IMR-90 (cell line): ENCODE measurements at regions not wholly inside any gene's neighbourhood (a gene's known extent, or its start where the extent isn't known, plus 50 kb on each side); places are given as distances from the start of the nearest gene placed in this dataset.

Experiments
- ATAC-seq: fragments of 200-7000 bp; cut with Tn5 transposase; 2 replicates; pipeline ENCODE4 v1.9.1; 2020; ENCODE audit warnings: low read depth, mild to moderate bottlenecking, moderate library complexity
- BruUV-seq: library from RNA; stranded (reverse); fragments of 400-500 nt; replicated peaks from 2 replicates; lab custom pipeline; 2021; lab: Mats Ljungman, UMichigan
- CTCF ChIA-PET: fragments of 300-600 bp; formaldehyde crosslinking; extraction: SDS; loops from one replicate; lab custom pipeline; 2021; ENCODE audit warnings: antibody characterized with exemption; lab: Yijun Ruan, JAX
- POLR2A ChIA-PET: fragments of 300-600 bp; sonication (Branson Sonifier 250); formaldehyde crosslinking; loops from one replicate; lab custom pipeline; 2022; ENCODE audit warnings: antibody characterized with exemption; ENCODE audit not compliant: unreplicated experiment; lab: Charles Lee
- DNase-seq: peaks from one replicate; pipeline ENCODE4 v3.0.0; 2013
- H2AFZ ChIP-seq: replicated peaks from 2 replicates; pipeline ENCODE3; 2013; ENCODE audit warnings: low read length, mild to moderate bottlenecking; ENCODE audit not compliant: poor library complexity
- H2AK5ac ChIP-seq: 2 replicates; pipeline ENCODE4 v1.6.1; 2013; ENCODE audit warnings: low read depth, low read length, inconsistent platforms
- H2AK9ac ChIP-seq: replicated peaks from 2 replicates; pipeline ENCODE3; 2013; ENCODE audit warnings: mild to moderate bottlenecking, low read depth, low read length, moderate library complexity; ENCODE audit not compliant: poor library complexity
- H2BK120ac ChIP-seq: 2 replicates; pipeline ENCODE4 v1.6.1; 2013; ENCODE audit warnings: low read depth, low read length, inconsistent platforms
- H2BK15ac ChIP-seq: 3 replicates; pipeline ENCODE4 v1.6.1; 2013; ENCODE audit warnings: low read depth, low read length, inconsistent platforms
- H2BK20ac ChIP-seq: 2 replicates; pipeline ENCODE4 v1.6.1; 2013; ENCODE audit warnings: low read depth, mild to moderate bottlenecking, inconsistent platforms, low read length, moderate library complexity
- H2BK5ac ChIP-seq: 2 replicates; pipeline ENCODE4 v1.6.1; 2013; ENCODE audit warnings: mild to moderate bottlenecking, low read depth, low read length, inconsistent platforms; ENCODE audit not compliant: poor library complexity, severe bottlenecking
- H3K14ac ChIP-seq: replicated peaks from 2 replicates; pipeline ENCODE4 v1.6.1; 2013; ENCODE audit warnings: low read depth, low read length, inconsistent platforms
- H3K18ac ChIP-seq: 2 replicates; pipeline ENCODE4 v1.6.1; 2013; ENCODE audit warnings: low read depth, low read length, control low read depth
- H3K23ac ChIP-seq: 2 replicates; pipeline ENCODE4 v1.6.1; 2013; ENCODE audit warnings: low read depth, low read length, inconsistent platforms
- H3K27ac ChIP-seq: 2 replicates; pipeline ENCODE4 v1.5.1; 2013; ENCODE audit warnings: mild to moderate bottlenecking, control low read depth, low read length; ENCODE audit not compliant: insufficient read depth
- H3K27me3 ChIP-seq: 2 replicates; pipeline ENCODE4 v1.6.1; 2013; ENCODE audit warnings: low read length; ENCODE audit not compliant: control insufficient read depth, insufficient read depth
- H3K36me3 ChIP-seq: 2 replicates; pipeline ENCODE4 v1.6.1; 2013; ENCODE audit warnings: low read length, mixed read lengths; ENCODE audit not compliant: control insufficient read depth, insufficient read depth
- H3K4ac ChIP-seq: 2 replicates; pipeline ENCODE4 v1.6.1; 2013; ENCODE audit warnings: low read depth, low read length, inconsistent platforms
- H3K4me1 ChIP-seq: 2 replicates; pipeline ENCODE4 v1.6.1; 2013; ENCODE audit warnings: low read length, mixed read lengths; ENCODE audit not compliant: control insufficient read depth, insufficient read depth
- H3K4me2 ChIP-seq: 2 replicates; pipeline ENCODE4 v1.6.1; 2013; ENCODE audit warnings: low read depth, mild to moderate bottlenecking, control low read depth, low read length, moderate library complexity
- H3K4me3 ChIP-seq: 2 replicates; pipeline ENCODE4 v1.5.1; 2013; ENCODE audit warnings: low read depth, mild to moderate bottlenecking, control low read depth, low read length, moderate library complexity; ENCODE audit not compliant: insufficient read depth
- H3K56ac ChIP-seq: 2 replicates; pipeline ENCODE4 v1.6.1; 2013; ENCODE audit warnings: low read length, inconsistent platforms; ENCODE audit not compliant: insufficient read depth; ENCODE audit errors: extremely low read depth
- H3K79me1 ChIP-seq, 2 experiments: 2 replicates each; pipeline ENCODE4 v1.6.1; 2013; ENCODE audit warnings: low read length in 2 of 2, inconsistent platforms in 1 of 2, low read depth in 1 of 2
- H3K9ac ChIP-seq: 2 replicates; pipeline ENCODE4 v1.6.1; 2013; ENCODE audit warnings: low read depth, low read length, control low read depth
- H3K9me1 ChIP-seq: 2 replicates; pipeline ENCODE4 v1.6.1; 2013; ENCODE audit warnings: low read length, inconsistent platforms; ENCODE audit not compliant: insufficient read depth
- H3K9me3 ChIP-seq: 2 replicates; pipeline ENCODE4 v1.6.1; 2013; ENCODE audit warnings: low read length; ENCODE audit not compliant: control insufficient read depth, insufficient read depth
- H4K20me1 ChIP-seq: 2 replicates; pipeline ENCODE4 v1.6.1; 2013; ENCODE audit warnings: low read length, inconsistent platforms; ENCODE audit not compliant: insufficient read depth
- H4K5ac ChIP-seq: 2 replicates; pipeline ENCODE4 v1.6.1; 2013; ENCODE audit warnings: mild to moderate bottlenecking, low read depth, low read length, control low read depth
- H4K8ac ChIP-seq, 2 experiments: 2 replicates each; pipeline ENCODE4 v1.6.1; 2013; ENCODE audit warnings: low read depth in 2 of 2, low read length in 2 of 2, control low read depth in 1 of 2, inconsistent platforms in 1 of 2
- H4K91ac ChIP-seq: 2 replicates; pipeline ENCODE4 v1.6.1; 2013; ENCODE audit warnings: low read depth, low read length, inconsistent platforms; ENCODE audit not compliant: insufficient read depth
- BHLHE40 ChIP-seq: fragments of 150-350 bp; IDR thresholded peaks from 2 replicates; pipeline ENCODE4 v1.6.1; 2016; ENCODE audit warnings: mild to moderate bottlenecking, low read depth, low read length
- CEBPB ChIP-seq: IDR thresholded peaks from 2 replicates; pipeline ENCODE4 v1.6.1; 2012; ENCODE audit warnings: low read depth, low read length, improper control_type of control experiment
- CHD1 ChIP-seq: IDR thresholded peaks from 2 replicates; pipeline ENCODE4 v1.6.1; 2012; ENCODE audit warnings: low read depth, low read length, improper control_type of control experiment
- FOS ChIP-seq: fragments of 150-350 bp; IDR thresholded peaks from 2 replicates; pipeline ENCODE4 v1.6.1; 2016; ENCODE audit warnings: low read depth, low read length
- MAFK ChIP-seq: IDR thresholded peaks from 2 replicates; pipeline ENCODE4 v1.6.1; 2012; ENCODE audit warnings: low read depth, low read length, improper control_type of control experiment
- MAZ ChIP-seq: IDR thresholded peaks from 2 replicates; pipeline ENCODE4 v1.6.1; 2012; ENCODE audit warnings: low read depth, mild to moderate bottlenecking, low read length, improper control_type of control experiment, moderate library complexity, borderline replicate concordance
- MXI1 ChIP-seq: IDR thresholded peaks from 2 replicates; pipeline ENCODE4 v1.6.1; 2012; ENCODE audit warnings: low read depth, mild to moderate bottlenecking, low read length, moderate library complexity, borderline replicate concordance
- NFE2L2 ChIP-seq: fragments of 150-350 bp; IDR thresholded peaks from 2 replicates; pipeline ENCODE4 v1.6.1; 2016; ENCODE audit warnings: low read depth, mild to moderate bottlenecking, low read length
- POLR2A ChIP-seq: IDR thresholded peaks from 2 replicates; pipeline ENCODE4 v1.6.1; 2012; ENCODE audit warnings: mild to moderate bottlenecking, low read depth, low read length
- RAD21 ChIP-seq: IDR thresholded peaks from 2 replicates; pipeline ENCODE4 v1.6.1; 2012; ENCODE audit warnings: low read length, improper control_type of control experiment
- RCOR1 ChIP-seq: IDR thresholded peaks from 2 replicates; pipeline ENCODE4 v1.6.1; 2012; ENCODE audit warnings: mild to moderate bottlenecking, low read length, improper control_type of control experiment; ENCODE audit not compliant: insufficient replicate concordance
- RFX5 ChIP-seq: IDR thresholded peaks from 2 replicates; pipeline ENCODE4 v1.8.0; 2012; ENCODE audit warnings: low read depth, mild to moderate bottlenecking, low read length, moderate library complexity
- SMC3 ChIP-seq: fragments of 150-350 bp; IDR thresholded peaks from 2 replicates; pipeline ENCODE4 v1.6.1; 2016; ENCODE audit warnings: low read depth, mild to moderate bottlenecking, antibody characterized with exemption, low read length, moderate library complexity
- USF2 ChIP-seq: fragments of 150-350 bp; IDR thresholded peaks from 2 replicates; pipeline ENCODE4 v1.6.1; 2017; ENCODE audit warnings: mild to moderate bottlenecking, antibody characterized with exemption, low read length, low read depth
- dilution Hi-C: fragments of 300-500 bp; cut with HindIII; formaldehyde crosslinking; loops from one replicate; pipeline ENCODE4 v1.14.3; 2018; ENCODE audit warnings: low sequenced_read_pairs; ENCODE audit not compliant: unreplicated experiment
- in situ Hi-C: fragments of 300-500 bp; cut with MboI; formaldehyde crosslinking; loops from 3 replicates; pipeline ENCODE4 v1.14.3; 2019; ENCODE audit warnings: low sequenced_read_pairs, inconsistent platforms, mixed read lengths
- intact Hi-C: fragments of 100-400 bp; cut with micrococcal nuclease; formaldehyde crosslinking; loops from 2 replicates; pipeline ENCODE4 v1.10.0; 2022
- TF ChIP-seq, protein P1 (sequence below): conservative IDR thresholded peaks from 2 replicates; pipeline ENCODE4 v1.5.1; 2012; ENCODE audit warnings: mild to moderate bottlenecking, low read depth, low read length, improper control_type of control experiment
- TF ChIP-seq, protein P2 (sequence below): fragments of 150-350 bp; IDR thresholded peaks from 2 replicates; pipeline ENCODE4 v1.6.1; 2016; ENCODE audit warnings: low read depth, mild to moderate bottlenecking, low read length, moderate library complexity, borderline replicate concordance

- no peak overlapping the region for H2AK9ac ChIP-seq
- ChIA-PET CTCF (no interaction called here), POLR2A (no interaction called here)
- H4K8ac ChIP-seq: no peak overlapping the region
- no peak overlapping the region for H3K18ac ChIP-seq
- H2AFZ ChIP-seq: no peak overlapping the region
- dilution Hi-C loops: no loop called here
- intact Hi-C loops: no loop called here
- no peaks in the 10 kb centered on the region for H4K20me1 ChIP-seq
- no peak overlapping the region for H3K4ac ChIP-seq
- H2BK5ac ChIP-seq: no peak overlapping the region
- BruUV-seq: no TSS peak
- no peak overlapping the region for H3K9ac ChIP-seq
- no peak overlapping the region for H3K14ac ChIP-seq
- no peaks in the 10 kb centered on the region for H3K4me1 ChIP-seq
- H2BK20ac ChIP-seq: no peak overlapping the region
- H3K4me3 ChIP-seq: no peak overlapping the region
- H3K9me1 ChIP-seq: no peaks in the 10 kb centered on the region
- no peaks in the 10 kb centered on the region for H3K27me3 ChIP-seq
- TF ChIP-seq MXI1: no peak
- TF ChIP-seq FOS: no peak
- no peak for TF ChIP-seq POLR2A
- no peak for TF ChIP-seq RCOR1
- no peak for TF ChIP-seq RFX5
- no peak for TF ChIP-seq CHD1
- TF ChIP-seq BHLHE40: no peak
- TF ChIP-seq NFE2L2: no peak
- no peak for TF ChIP-seq MAFK
- no peak for TF ChIP-seq MAZ
- TF ChIP-seq RAD21: no peak
- TF ChIP-seq, protein P1, sequence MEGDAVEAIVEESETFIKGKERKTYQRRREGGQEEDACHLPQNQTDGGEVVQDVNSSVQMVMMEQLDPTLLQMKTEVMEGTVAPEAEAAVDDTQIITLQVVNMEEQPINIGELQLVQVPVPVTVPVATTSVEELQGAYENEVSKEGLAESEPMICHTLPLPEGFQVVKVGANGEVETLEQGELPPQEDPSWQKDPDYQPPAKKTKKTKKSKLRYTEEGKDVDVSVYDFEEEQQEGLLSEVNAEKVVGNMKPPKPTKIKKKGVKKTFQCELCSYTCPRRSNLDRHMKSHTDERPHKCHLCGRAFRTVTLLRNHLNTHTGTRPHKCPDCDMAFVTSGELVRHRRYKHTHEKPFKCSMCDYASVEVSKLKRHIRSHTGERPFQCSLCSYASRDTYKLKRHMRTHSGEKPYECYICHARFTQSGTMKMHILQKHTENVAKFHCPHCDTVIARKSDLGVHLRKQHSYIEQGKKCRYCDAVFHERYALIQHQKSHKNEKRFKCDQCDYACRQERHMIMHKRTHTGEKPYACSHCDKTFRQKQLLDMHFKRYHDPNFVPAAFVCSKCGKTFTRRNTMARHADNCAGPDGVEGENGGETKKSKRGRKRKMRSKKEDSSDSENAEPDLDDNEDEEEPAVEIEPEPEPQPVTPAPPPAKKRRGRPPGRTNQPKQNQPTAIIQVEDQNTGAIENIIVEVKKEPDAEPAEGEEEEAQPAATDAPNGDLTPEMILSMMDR: no peak
- no peak for TF ChIP-seq SMC3
- TF ChIP-seq, protein P2, sequence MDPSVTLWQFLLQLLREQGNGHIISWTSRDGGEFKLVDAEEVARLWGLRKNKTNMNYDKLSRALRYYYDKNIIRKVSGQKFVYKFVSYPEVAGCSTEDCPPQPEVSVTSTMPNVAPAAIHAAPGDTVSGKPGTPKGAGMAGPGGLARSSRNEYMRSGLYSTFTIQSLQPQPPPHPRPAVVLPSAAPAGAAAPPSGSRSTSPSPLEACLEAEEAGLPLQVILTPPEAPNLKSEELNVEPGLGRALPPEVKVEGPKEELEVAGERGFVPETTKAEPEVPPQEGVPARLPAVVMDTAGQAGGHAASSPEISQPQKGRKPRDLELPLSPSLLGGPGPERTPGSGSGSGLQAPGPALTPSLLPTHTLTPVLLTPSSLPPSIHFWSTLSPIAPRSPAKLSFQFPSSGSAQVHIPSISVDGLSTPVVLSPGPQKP: no peak
- TF ChIP-seq CEBPB: no peak
- no peak for TF ChIP-seq USF2
- H3K36me3 ChIP-seq: no peaks in the 10 kb centered on the region
- no peak overlapping the region for H4K91ac ChIP-seq
- no peak overlapping the region for H3K23ac ChIP-seq
- H3K27ac ChIP-seq: no peak overlapping the region
- H4K5ac ChIP-seq: no peak overlapping the region
- H3K79me1 ChIP-seq: no peaks in the 10 kb centered on the region
- no peak overlapping the region for H2BK120ac ChIP-seq
- H3K56ac ChIP-seq: no peak overlapping the region
- DNase-seq (no peak), ATAC-seq (no peak)
- H2BK15ac ChIP-seq: no peak overlapping the region
- peaks cover 2% of the 10 kb centered on the region; the same call in 1 of the 2 replicates for H3K9me3 ChIP-seq
- H2AK5ac ChIP-seq: no peak overlapping the region
- in situ Hi-C loops: no loop called here
- no peak overlapping the region for H3K4me2 ChIP-seq
Observed at GRCh38 chr5:45062044-45062443, 253.3 kb downstream of the MRPS30 start.
